ENCODE measurements at regions not wholly inside any gene's neighbourhood (a gene's known extent, or its start where the extent isn't known, plus 50 kb on each side); places are given as distances from the start of the nearest gene placed in this dataset.

- no peaks in the 10 kb centered on the region for H3K27me3 Mint-ChIP-seq
- no peak overlapping the region for H3K27ac Mint-ChIP-seq
- H3K9me3 Mint-ChIP-seq = no peaks in the 10 kb centered on the region
- no peak overlapping the region for H3K4me3 Mint-ChIP-seq
- POLR2A ChIA-PET = no interaction called here
- no peaks in the 10 kb centered on the region for H3K4me1 Mint-ChIP-seq
- no peak for DNase-seq
- no peaks in the 10 kb centered on the region for H3K36me3 Mint-ChIP-seq (ENCODE audit: low read depth)
- CTCF ChIA-PET = no interaction called here
These were observed 226.1 kb upstream of the N4BP1 start for GRCh38 chr16:48836067-48836466.

GRCh38 chr16:48834576-48834975, 224.6 kb upstream of the N4BP1 start:
- ChIA-PET POLR2A (no interaction called here), CTCF (no interaction called here)
- DNase-seq = no peak
- no peak overlapping the region for H3K4me3 Mint-ChIP-seq
- no peaks in the 10 kb centered on the region for H3K27me3 Mint-ChIP-seq
- H3K36me3 Mint-ChIP-seq (ENCODE audit: low read depth) = no peaks in the 10 kb centered on the region
- no peaks in the 10 kb centered on the region for H3K4me1 Mint-ChIP-seq
- H3K27ac Mint-ChIP-seq = no peak overlapping the region
- no peaks in the 10 kb centered on the region for H3K9me3 Mint-ChIP-seq

DNA sequence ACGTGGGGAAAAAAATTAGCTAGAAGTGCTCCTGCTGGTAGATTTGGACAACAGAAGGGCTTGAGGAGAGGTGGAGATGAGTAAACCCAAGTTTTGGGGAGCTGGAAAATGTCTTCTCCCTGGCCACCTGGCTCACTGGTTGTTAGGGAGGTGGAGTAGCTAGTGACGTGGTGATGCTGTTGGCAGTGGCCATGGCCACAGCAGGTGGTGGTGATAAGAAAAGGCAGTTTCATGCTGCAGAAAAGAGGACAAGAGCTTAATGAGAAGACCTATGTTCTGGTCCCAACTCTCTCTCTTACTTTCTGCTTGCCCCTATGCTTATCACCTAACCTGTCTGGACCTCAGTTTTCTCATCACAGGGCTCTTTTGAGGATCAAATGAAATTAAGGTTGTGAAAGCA, 223.5 kb upstream of the N4BP1 start:
- Mint-ChIP-seq H3K27me3 (no peaks in the 10 kb centered on the region), H3K27ac (no peak overlapping the region), H3K4me1 (no peaks in the 10 kb centered on the region), H3K9me3 (no peaks in the 10 kb centered on the region), H3K36me3 (ENCODE audit: low read depth) (no peaks in the 10 kb centered on the region), H3K4me3 (no peak overlapping the region)
- ChIA-PET POLR2A (no interaction called here), CTCF (no interaction called here)
- DNase-seq = no peak

GRCh38 chr16:48831076-48831722, 221.2 kb upstream of the N4BP1 start:
- ChIA-PET POLR2A (no interaction called here), CTCF (no interaction called here)
- no peaks in the 10 kb centered on the region for H3K9me3 Mint-ChIP-seq
- no peak for DNase-seq
- H3K27ac Mint-ChIP-seq = no peak overlapping the region
- H3K4me3 Mint-ChIP-seq = no peak overlapping the region
- H3K27me3 Mint-ChIP-seq = no peaks in the 10 kb centered on the region
- no peaks in the 10 kb centered on the region for H3K36me3 Mint-ChIP-seq (ENCODE audit: low read depth)
- H3K4me1 Mint-ChIP-seq = no peaks in the 10 kb centered on the region

GRCh38 chr16:48829336-48830310, 219.6 kb upstream of the N4BP1 start:
- POLR2A ChIA-PET = no interaction called here
- H3K4me3 Mint-ChIP-seq = no peak overlapping the region
- no peak overlapping the region for H3K27ac Mint-ChIP-seq
- H3K36me3 Mint-ChIP-seq (ENCODE audit: low read depth) = no peaks in the 10 kb centered on the region
- H3K27me3 Mint-ChIP-seq = no peaks in the 10 kb centered on the region
- no peaks in the 10 kb centered on the region for H3K9me3 Mint-ChIP-seq
- H3K4me1 Mint-ChIP-seq = no peaks in the 10 kb centered on the region
- CTCF ChIA-PET = no interaction called here
- DNase-seq = no peak

DNA sequence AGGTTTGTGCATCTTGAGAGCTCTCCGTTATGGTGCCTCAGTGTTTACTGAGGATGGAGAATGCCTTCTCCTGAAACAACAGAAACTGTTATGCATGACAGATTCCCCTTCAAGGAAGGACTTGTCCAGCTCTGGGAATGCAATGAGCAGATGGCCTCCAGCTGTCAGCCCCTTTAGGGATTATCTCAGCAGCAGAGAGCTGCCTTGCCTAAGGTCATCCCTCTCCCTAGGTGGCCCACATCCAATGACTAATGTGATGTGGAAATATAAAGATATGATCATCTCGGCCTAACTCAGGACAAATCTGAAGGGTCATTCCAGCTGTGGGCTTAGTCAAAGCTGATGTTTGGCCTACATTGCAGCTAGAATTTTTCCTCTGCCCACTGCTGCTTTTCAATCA, 214.3 kb upstream of the N4BP1 start:
- no peaks in the 10 kb centered on the region for H3K4me1 Mint-ChIP-seq
- no peak overlapping the region for H3K4me3 Mint-ChIP-seq
- no peaks in the 10 kb centered on the region for H3K36me3 Mint-ChIP-seq (ENCODE audit: low read depth)
- H3K27me3 Mint-ChIP-seq = no peaks in the 10 kb centered on the region
- CTCF ChIA-PET = no interaction called here
- POLR2A ChIA-PET = no interaction called here
- no peaks in the 10 kb centered on the region for H3K9me3 Mint-ChIP-seq
- DNase-seq = no peak
- H3K27ac Mint-ChIP-seq = no peak overlapping the region

- ChIA-PET CTCF (no interaction called here), POLR2A (no interaction called here)
- H3K4me3 Mint-ChIP-seq = no peak overlapping the region
- no peak overlapping the region for H3K27ac Mint-ChIP-seq
- H3K9me3 Mint-ChIP-seq = no peaks in the 10 kb centered on the region
- no peaks in the 10 kb centered on the region for H3K4me1 Mint-ChIP-seq
- no peaks in the 10 kb centered on the region for H3K36me3 Mint-ChIP-seq (ENCODE audit: low read depth)
- DNase-seq = no peak
- H3K27me3 Mint-ChIP-seq = no peaks in the 10 kb centered on the region
These were observed 212.5 kb upstream of the N4BP1 start for GRCh38 chr16:48822431-48822830.

DNA sequence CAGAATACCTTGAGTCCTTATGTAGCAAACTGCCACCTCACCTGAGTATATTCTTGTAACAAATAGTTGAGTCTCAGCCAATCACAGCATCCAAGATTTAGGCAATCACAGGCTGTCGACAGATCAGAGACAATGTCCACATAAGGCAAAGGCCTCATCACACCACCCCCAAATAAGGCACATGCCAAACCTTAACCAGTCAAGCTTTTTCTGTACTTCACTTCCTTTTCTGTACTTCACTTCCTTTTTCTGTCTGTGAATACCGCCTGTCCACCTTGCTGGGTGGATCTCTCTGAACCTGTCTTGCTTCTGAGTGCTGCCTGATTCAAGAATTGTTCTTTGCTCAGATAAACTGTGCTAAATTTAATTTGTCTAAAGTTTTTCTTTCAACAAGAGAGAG, 210.4 kb upstream of the N4BP1 start:
- Mint-ChIP-seq H3K27me3 (no peaks in the 10 kb centered on the region), H3K4me3 (no peak overlapping the region), H3K27ac (no peak overlapping the region), H3K4me1 (no peaks in the 10 kb centered on the region), H3K36me3 (ENCODE audit: low read depth) (no peaks in the 10 kb centered on the region), H3K9me3 (no peaks in the 10 kb centered on the region)
- DNase-seq = no peak
- ChIA-PET POLR2A (no interaction called here), CTCF (no interaction called here)

- Mint-ChIP-seq H3K9me3 (no peaks in the 10 kb centered on the region), H3K27ac (no peak overlapping the region), H3K4me1 (no peaks in the 10 kb centered on the region), H3K36me3 (ENCODE audit: low read depth) (no peaks in the 10 kb centered on the region), H3K27me3 (no peaks in the 10 kb centered on the region), H3K4me3 (no peak overlapping the region)
- POLR2A ChIA-PET = no interaction called here
- no peak for DNase-seq
- CTCF ChIA-PET = no interaction called here
These were observed 208.3 kb upstream of the N4BP1 start for GRCh38 chr16:48818257-48818656.

- H3K27me3 Mint-ChIP-seq = peaks cover 6% of the 10 kb centered on the region
- CTCF ChIA-PET = no interaction called here
- H3K4me3 Mint-ChIP-seq = no peak overlapping the region
- POLR2A ChIA-PET = no interaction called here
- no peak overlapping the region for H3K27ac Mint-ChIP-seq
- no peaks in the 10 kb centered on the region for H3K36me3 Mint-ChIP-seq (ENCODE audit: low read depth)
- no peaks in the 10 kb centered on the region for H3K9me3 Mint-ChIP-seq
- no peak for DNase-seq
- H3K4me1 Mint-ChIP-seq = no peaks in the 10 kb centered on the region
These were observed 207.1 kb upstream of the N4BP1 start for GRCh38 chr16:48817032-48817431.

DNA sequence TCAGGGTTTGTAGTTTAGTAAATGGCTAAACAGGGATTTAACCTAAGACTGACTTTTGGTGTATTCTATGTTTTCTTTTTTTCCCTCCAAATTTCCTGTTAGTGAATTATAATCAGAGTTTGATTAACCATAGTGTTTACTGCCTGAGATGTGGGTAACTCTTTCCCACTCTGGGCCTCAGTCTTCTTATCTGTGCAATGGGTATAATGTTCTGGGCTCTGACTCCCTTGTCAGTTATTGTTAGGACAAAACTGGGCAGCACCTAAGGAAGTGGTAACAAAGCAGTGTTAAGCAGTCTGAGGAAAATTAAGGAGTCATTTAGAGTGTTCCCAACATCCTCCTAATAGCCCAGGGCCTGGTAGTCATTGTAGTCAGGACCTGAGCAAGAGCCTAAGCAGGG, 206.4 kb upstream of the N4BP1 start:
- Mint-ChIP-seq H3K4me3 (no peak overlapping the region), H3K27me3 (peaks cover 12% of the 10 kb centered on the region), H3K27ac (no peak overlapping the region)

GRCh38 chr16:48814994-48815393, 205.0 kb upstream of the N4BP1 start:
- CTCF ChIA-PET = no interaction called here
- POLR2A ChIA-PET = no interaction called here
- Mint-ChIP-seq H3K27me3 (peaks cover 17% of the 10 kb centered on the region), H3K4me3 (no peak overlapping the region), H3K27ac (no peak overlapping the region), H3K9me3 (peaks cover 3% of the 10 kb centered on the region), H3K36me3 (ENCODE audit: low read depth) (no peaks in the 10 kb centered on the region), H3K4me1 (no peaks in the 10 kb centered on the region)
- no peak for DNase-seq

More for the DNA sequence above, 206.4 kb upstream of the N4BP1 start:
- H3K9me3 Mint-ChIP-seq = peaks cover 3% of the 10 kb centered on the region
- H3K36me3 Mint-ChIP-seq (ENCODE audit: low read depth) = no peaks in the 10 kb centered on the region
- ChIA-PET POLR2A (no interaction called here), CTCF (no interaction called here)
- no peak for DNase-seq
- H3K4me1 Mint-ChIP-seq = no peaks in the 10 kb centered on the region

DNA sequence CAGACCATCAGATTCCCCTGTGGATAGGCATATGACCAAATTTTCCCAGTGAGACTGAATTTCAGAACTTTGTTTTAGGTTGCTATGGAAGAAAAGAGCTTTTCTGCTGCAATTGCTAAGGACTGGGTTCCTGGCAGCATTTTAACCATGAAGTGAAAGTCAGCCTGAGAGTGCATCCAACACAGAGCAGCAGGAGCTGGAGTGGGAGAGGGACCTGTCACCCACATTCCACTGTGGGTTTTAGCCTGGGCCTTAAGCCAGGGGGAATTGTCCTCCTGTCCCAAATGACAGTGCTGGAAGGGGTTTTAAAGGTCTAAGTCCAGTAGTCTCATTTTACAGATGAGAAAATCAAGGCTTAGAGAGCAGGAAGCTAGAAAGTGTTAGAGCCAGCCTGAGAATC, 203.5 kb upstream of the N4BP1 start:
- no peaks in the 10 kb centered on the region for H3K36me3 Mint-ChIP-seq (ENCODE audit: low read depth)
- no peak for DNase-seq
- no peak overlapping the region for H3K27ac Mint-ChIP-seq
- peaks cover 3% of the 10 kb centered on the region for H3K9me3 Mint-ChIP-seq
- CTCF ChIA-PET = no interaction called here
- peaks cover 22% of the 10 kb centered on the region for H3K27me3 Mint-ChIP-seq
- H3K4me3 Mint-ChIP-seq = no peak overlapping the region
- H3K4me1 Mint-ChIP-seq = no peaks in the 10 kb centered on the region
- POLR2A ChIA-PET = no interaction called here

GRCh38 chr16:48812856-48813255, 202.9 kb upstream of the N4BP1 start:
- H3K4me1 Mint-ChIP-seq = no peaks in the 10 kb centered on the region
- H3K9me3 Mint-ChIP-seq = peaks cover 3% of the 10 kb centered on the region
- H3K27me3 Mint-ChIP-seq = peaks cover 22% of the 10 kb centered on the region
- no peak overlapping the region for H3K4me3 Mint-ChIP-seq
- POLR2A ChIA-PET = no interaction called here
- CTCF ChIA-PET = no interaction called here
- H3K36me3 Mint-ChIP-seq (ENCODE audit: low read depth) = no peaks in the 10 kb centered on the region
- no peak for DNase-seq
- no peak overlapping the region for H3K27ac Mint-ChIP-seq
